Activated T-cell treated with anti-CD3 and anti-CD28 coated beads, Interleukin-2, amount 50 U/mL, for 72 hours (primary cell): ENCODE measurements at regions not wholly inside any gene's neighbourhood (a gene's known extent, or its start where the extent isn't known, plus 50 kb on each side); places are given as distances from the start of the nearest gene placed in this dataset.

ENCODE experiments used
- ATAC-seq, 2 donors: fragments of 150-1000 bp; cut with Tn5 transposase; replicated peaks in 1 of 2; 2 replicates each; pipeline ENCODE4 v1.10.0; 2021; ENCODE audit warnings: moderate library complexity in 2 of 2, mild to moderate bottlenecking in 1 of 2
- DNase-seq, 2 donors: peaks; one replicate each; pipeline ENCODE4 v3.0.0; 2021 to 2022; ENCODE audit warnings: mixed read lengths in 1 of 2
- H3K27ac Mint-ChIP-seq: one replicate; pipeline ENCODE4 v1.8.0; 2022; ENCODE audit warnings: mild to moderate bottlenecking, moderate library complexity, mixed read lengths
- H3K27me3 Mint-ChIP-seq: one replicate; pipeline ENCODE4 v1.8.0; 2022; ENCODE audit warnings: low read depth, mixed read lengths
- H3K36me3 Mint-ChIP-seq, 2 donors: one replicate each; pipeline ENCODE4 v1.8.0; 2022; ENCODE audit warnings: mixed read lengths in 2 of 2, mild to moderate bottlenecking in 1 of 2; ENCODE audit not compliant: insufficient read depth in 2 of 2
- H3K4me1 Mint-ChIP-seq: one replicate; pipeline ENCODE4 v1.8.0; 2022; ENCODE audit warnings: low read depth, mixed read lengths
- H3K4me3 Mint-ChIP-seq, 2 donors: one replicate each; pipeline ENCODE4 v1.8.0; 2022; ENCODE audit warnings: mild to moderate bottlenecking in 2 of 2, mixed read lengths in 2 of 2, moderate library complexity in 2 of 2
- H3K9me3 Mint-ChIP-seq, 2 donors: one replicate each; pipeline ENCODE4 v1.8.0; 2022; ENCODE audit warnings: mixed read lengths in 2 of 2

DNA sequence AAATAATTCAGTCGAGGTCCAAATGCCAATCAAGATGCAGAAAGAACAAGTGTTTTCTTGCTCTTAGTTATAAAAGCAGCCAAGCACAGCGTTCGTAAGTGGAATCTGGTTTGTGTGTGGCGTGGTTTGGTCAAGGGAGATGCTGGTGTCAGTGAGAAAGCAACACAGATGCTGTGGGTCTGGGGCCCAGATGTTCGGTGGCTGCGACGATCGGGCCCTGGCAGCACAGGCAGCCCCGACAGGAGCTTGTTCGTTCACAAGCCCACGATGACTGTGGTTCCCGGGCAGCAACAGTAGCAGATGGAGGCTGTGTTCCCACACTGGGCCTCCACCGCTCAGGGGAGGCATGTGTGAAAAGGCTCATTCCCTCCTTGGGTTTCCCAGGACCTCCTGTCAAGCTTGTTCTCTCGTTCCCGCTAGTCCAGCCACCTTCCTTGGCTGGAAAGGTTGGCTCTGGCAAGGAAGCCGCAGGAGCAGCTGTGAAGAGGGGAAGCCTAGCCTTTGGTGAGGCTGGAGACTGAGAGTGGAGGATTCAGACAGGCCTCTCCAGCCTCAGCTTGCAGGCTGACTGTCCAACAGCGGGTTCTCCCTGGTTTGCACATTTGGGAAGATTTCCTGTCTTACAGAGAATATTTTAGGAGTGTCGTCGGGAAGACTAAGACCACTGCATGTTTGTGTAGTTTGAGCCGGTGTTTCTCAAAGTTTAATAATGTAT lies 304.7 kb downstream of the QKI start:
- ATAC-seq (no peak), DNase-seq (no peak)
- Mint-ChIP-seq H3K36me3 (no peaks in the 10 kb centered on the region), H3K27ac (no peak overlapping the region), H3K4me3 (no peak overlapping the region), H3K9me3 (peaks cover 0 to 1% of the 10 kb centered on the region in 2 donors), H3K27me3 (no peaks in the 10 kb centered on the region), H3K4me1 (no peaks in the 10 kb centered on the region)

GRCh38 chr6:163718537-163718936 lies 304.0 kb downstream of the QKI start:
- Mint-ChIP-seq H3K4me3 (no peak overlapping the region), H3K27me3 (no peaks in the 10 kb centered on the region), H3K9me3 (peaks cover 0 to 1% of the 10 kb centered on the region in 2 donors), H3K4me1 (no peaks in the 10 kb centered on the region), H3K36me3 (no peaks in the 10 kb centered on the region), H3K27ac (no peak overlapping the region)
- DNase-seq (no peak), ATAC-seq (no peak)

DNA sequence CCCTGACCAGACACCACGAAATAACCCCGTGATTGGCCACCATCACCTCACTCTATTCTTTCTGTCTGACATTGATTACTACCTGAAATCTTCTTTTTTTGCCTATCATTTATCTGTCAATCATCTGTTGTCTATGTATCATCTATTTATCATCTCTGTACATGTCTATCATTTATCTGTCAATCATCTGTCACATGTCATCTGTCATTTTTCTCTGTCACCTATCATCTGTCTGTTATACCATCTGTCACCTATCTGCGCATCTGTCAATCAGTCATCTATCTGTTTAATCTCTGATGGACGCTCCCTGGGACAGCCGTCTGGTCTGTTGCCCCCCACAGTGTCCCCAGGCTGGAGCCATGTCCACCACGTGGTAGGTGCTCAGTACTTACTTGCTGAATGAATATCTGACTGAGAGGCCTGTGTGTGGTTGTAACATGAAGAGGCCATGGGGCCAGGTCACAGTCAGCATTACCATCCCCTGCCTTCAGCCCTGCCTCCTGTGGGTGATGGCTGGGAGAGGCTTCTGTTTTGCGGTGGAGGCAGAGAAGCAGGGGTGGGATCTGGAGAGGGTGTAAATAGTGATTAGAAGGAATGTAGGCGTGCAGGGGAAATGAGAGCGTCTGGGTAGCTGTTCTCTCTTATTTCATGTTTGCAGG lies 302.7 kb downstream of the QKI start:
- H3K4me3 Mint-ChIP-seq: no peak overlapping the region
- no peaks in the 10 kb centered on the region for H3K4me1 Mint-ChIP-seq
- ATAC-seq (no peak), DNase-seq (no peak)
- H3K9me3 Mint-ChIP-seq: peaks cover 0 to 1% of the 10 kb centered on the region in 2 donors
- no peaks in the 10 kb centered on the region for H3K27me3 Mint-ChIP-seq
- H3K36me3 Mint-ChIP-seq: no peaks in the 10 kb centered on the region
- no peak overlapping the region for H3K27ac Mint-ChIP-seq

GRCh38 chr6:163716690-163717089 lies 302.2 kb downstream of the QKI start:
- no peaks in the 10 kb centered on the region for H3K36me3 Mint-ChIP-seq
- no peaks in the 10 kb centered on the region for H3K4me1 Mint-ChIP-seq
- DNase-seq (no peak), ATAC-seq (no peak)
- no peaks in the 10 kb centered on the region for H3K27me3 Mint-ChIP-seq
- H3K27ac Mint-ChIP-seq: no peak overlapping the region
- H3K4me3 Mint-ChIP-seq: no peak overlapping the region
- peaks cover 0 to 1% of the 10 kb centered on the region in 2 donors for H3K9me3 Mint-ChIP-seq

- Mint-ChIP-seq H3K4me1 (no peaks in the 10 kb centered on the region), H3K36me3 (no peaks in the 10 kb centered on the region), H3K27ac (no peak overlapping the region), H3K9me3 (peaks cover 0 to 1% of the 10 kb centered on the region in 2 donors), H3K27me3 (no peaks in the 10 kb centered on the region), H3K4me3 (no peak overlapping the region)
- no peak for ATAC-seq
- no peak for DNase-seq
Observed at GRCh38 chr6:163715846-163716245, 301.3 kb downstream of the QKI start.

DNA sequence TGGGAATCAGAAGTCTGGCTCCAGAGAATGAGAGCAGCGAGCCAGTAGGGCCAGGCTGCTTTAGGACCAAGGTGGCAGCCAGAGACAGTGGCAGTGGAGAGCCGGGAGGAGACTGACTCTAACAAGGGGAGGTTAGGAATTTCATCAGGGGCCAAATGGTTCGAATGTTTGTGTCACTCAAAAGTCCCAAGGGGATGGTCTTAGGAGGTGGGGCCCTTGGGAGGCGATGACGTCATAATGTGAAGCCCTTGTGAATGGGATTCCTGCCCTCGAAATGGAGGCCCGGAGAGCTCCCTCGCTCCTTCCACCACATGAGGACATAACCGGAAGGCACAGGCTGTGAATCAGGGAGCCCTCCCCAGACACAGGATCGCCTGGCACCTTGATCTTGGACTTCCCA lies 299.7 kb downstream of the QKI start:
- H3K36me3 Mint-ChIP-seq: no peaks in the 10 kb centered on the region
- H3K4me1 Mint-ChIP-seq: no peaks in the 10 kb centered on the region
- H3K9me3 Mint-ChIP-seq: peaks cover 0 to 1% of the 10 kb centered on the region in 2 donors
- ATAC-seq (no peak), DNase-seq (no peak)
- no peak overlapping the region for H3K4me3 Mint-ChIP-seq
- no peak overlapping the region for H3K27ac Mint-ChIP-seq
- H3K27me3 Mint-ChIP-seq: no peaks in the 10 kb centered on the region

GRCh38 chr6:163712981-163713380 lies 298.5 kb downstream of the QKI start:
- Mint-ChIP-seq H3K4me1 (no peaks in the 10 kb centered on the region), H3K36me3 (no peaks in the 10 kb centered on the region), H3K4me3 (no peak overlapping the region), H3K9me3 (peaks cover 0 to 1% of the 10 kb centered on the region in 2 donors), H3K27ac (no peak overlapping the region), H3K27me3 (no peaks in the 10 kb centered on the region)
- DNase-seq (no peak), ATAC-seq (no peak)

DNA sequence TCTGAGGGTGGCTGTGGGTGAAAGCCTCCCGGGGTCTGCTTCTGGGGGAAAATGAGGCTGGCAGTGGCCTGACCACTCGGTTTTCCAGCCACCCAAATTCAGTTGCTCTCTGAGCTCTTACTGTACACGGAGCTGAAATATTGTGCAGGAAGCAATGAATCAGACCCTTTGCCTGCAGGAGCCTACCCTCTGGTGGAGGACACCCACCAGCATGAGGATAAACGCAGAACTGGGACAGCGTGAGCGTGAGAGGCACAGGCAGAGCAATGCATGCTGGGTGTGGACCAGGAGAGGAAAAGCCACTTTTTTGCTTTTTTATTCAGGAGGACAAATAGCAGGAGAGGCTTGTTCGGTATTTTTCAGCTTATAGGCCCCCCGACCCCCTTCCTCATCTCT lies 298.0 kb downstream of the QKI start:
- H3K27ac Mint-ChIP-seq: no peak overlapping the region
- H3K36me3 Mint-ChIP-seq: no peaks in the 10 kb centered on the region
- ATAC-seq (no peak), DNase-seq (no peak)
- H3K4me1 Mint-ChIP-seq: no peaks in the 10 kb centered on the region
- peaks cover 0 to 1% of the 10 kb centered on the region in 2 donors for H3K9me3 Mint-ChIP-seq
- no peak overlapping the region for H3K4me3 Mint-ChIP-seq
- peaks cover 2% of the 10 kb centered on the region for H3K27me3 Mint-ChIP-seq

DNA sequence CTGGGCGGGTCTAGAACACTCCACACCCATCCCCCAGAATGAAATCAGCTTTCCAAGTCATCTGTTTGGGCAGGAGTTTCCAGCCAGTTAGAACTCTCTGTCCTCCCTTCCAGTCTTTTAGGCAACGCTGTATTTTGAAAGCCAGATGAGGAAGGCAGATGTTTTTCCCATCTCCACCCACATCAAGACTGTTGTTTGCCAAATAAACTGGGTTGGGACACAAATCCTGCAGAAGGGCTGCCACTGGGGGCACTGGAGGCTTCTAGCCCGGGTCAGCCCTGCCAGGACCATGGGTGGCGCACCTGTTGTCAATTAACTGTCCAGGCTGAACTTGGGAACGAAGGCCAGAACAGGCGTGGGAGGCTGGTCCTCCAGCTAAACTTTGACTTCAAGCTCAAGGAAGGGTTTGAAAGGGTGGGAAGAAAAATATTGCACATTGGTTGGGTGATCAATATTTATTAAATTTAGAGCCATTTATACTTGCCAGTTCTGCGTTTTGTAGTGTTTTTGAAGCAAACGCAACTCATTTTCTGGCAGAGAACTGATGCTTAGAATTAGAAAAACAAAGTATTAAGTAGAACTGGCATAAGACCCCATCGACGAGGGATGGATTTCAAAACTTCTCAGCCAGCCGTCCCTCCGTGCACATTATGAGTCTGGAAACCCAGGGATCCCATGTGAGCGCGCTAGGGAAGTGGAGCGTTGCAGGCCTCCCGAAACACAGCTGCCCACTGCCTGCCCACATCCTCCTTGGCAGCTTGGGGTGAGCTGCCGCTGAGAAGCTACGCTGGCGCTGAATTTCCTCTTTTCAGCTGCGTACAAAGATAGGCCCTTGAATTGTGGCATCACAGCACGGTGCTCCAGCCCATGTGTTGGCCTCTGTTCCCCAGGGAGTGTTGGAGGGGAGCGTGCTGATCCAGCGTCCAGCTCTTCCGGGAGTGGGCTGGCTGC lies 297.4 kb downstream of the QKI start:
- ATAC-seq: no peak

DNA sequence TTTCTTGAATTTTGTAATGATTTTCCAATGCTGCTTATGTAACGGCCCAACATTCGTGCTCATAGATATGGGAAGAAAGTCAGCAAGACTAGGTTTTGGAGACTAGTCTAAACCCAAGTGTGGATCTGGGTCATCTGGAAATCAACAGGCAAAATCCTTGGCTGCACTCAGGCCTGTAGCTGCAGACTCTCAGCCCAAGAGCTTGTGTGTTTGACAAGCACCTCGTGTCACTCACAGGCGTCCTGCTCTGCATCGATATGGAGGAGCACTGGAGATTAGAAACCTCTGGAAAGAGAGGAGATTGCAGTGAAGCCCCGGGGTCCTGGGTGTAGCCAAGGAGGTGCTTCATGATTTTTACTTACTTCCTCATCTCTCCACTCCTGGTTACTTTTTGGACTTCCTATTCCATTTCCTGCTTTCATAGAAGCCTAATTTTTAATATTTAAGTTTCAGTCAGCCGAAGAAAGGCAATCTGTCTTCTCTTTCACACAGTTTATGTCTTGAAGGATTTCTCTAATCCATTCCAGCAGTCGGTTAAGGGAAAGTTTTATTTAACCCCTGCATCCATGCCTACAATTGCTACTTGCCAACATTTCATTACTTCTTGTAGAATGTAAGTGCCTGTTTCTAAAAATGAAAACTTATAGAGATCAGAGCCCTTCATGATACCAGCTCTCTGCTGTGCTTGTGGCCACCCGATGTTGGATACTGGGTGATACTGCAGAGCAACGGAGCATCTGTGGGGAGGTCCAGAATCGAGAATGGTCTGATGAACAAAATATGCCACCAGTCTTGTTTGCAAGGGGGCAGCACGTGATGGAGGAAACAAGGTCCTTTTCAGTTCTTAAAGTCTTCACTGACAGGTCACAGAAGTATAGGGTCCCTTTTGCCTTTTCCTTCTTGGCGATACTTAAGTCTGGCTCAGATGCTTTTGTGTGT lies 296.3 kb downstream of the QKI start:
- Mint-ChIP-seq H3K9me3 (no peaks in the 10 kb centered on the region), H3K4me1 (no peaks in the 10 kb centered on the region), H3K27me3 (peaks cover 6% of the 10 kb centered on the region), H3K4me3 (no peak overlapping the region), H3K36me3 (no peaks in the 10 kb centered on the region), H3K27ac (no peak overlapping the region)
- no peak for ATAC-seq
- no peak for DNase-seq

More for the DNA sequence above, 297.4 kb downstream of the QKI start:
- Mint-ChIP-seq H3K27me3 (peaks cover 6% of the 10 kb centered on the region), H3K36me3 (no peaks in the 10 kb centered on the region), H3K9me3 (no peaks in the 10 kb centered on the region), H3K4me3 (no peak overlapping the region), H3K27ac (no peak overlapping the region), H3K4me1 (no peaks in the 10 kb centered on the region)
- DNase-seq: no peak

- no peak for ATAC-seq
- no peak overlapping the region for H3K4me3 Mint-ChIP-seq
- no peaks in the 10 kb centered on the region for H3K4me1 Mint-ChIP-seq
- no peaks in the 10 kb centered on the region for H3K9me3 Mint-ChIP-seq
- no peak overlapping the region for H3K27ac Mint-ChIP-seq
- peaks cover 6% of the 10 kb centered on the region for H3K27me3 Mint-ChIP-seq
- DNase-seq: no peak
- no peaks in the 10 kb centered on the region for H3K36me3 Mint-ChIP-seq
Observed at GRCh38 chr6:163709693-163710092, 295.2 kb downstream of the QKI start.

- DNase-seq (no peak), ATAC-seq (no peak)
- Mint-ChIP-seq H3K9me3 (no peaks in the 10 kb centered on the region), H3K4me3 (no peak overlapping the region), H3K27ac (no peak overlapping the region), H3K27me3 (peaks cover 6% of the 10 kb centered on the region), H3K4me1 (no peaks in the 10 kb centered on the region), H3K36me3 (no peaks in the 10 kb centered on the region)
Observed at GRCh38 chr6:163709255-163709654, 294.7 kb downstream of the QKI start.
